Stomach (tissue), 4 donors: ENCODE measurements at regions not wholly inside any gene's neighbourhood (a gene's known extent, or its start where the extent isn't known, plus 50 kb on each side); places are given as distances from the start of the nearest gene placed in this dataset.

Experiments used
- CTCF ChIP-seq, 7 experiments: fragments of 450-650 bp in 4 of 7; fragments of 200-600 bp in 3 of 7; sonication (generic) in 3 of 7; IDR thresholded peaks; one replicate each; pipeline ENCODE4 v1.5.1; 2016 to 2019; ENCODE audit warnings: antibody characterized with exemption in 7 of 7, control low read depth in 2 of 7, mild to moderate bottlenecking in 1 of 7
- POLR2A ChIP-seq, 4 donors: fragments of 450-650 bp; IDR thresholded peaks; one replicate each; pipeline ENCODE4 v1.6.1; 2016; ENCODE audit warnings: antibody characterized with exemption in 4 of 4, control low read depth in 2 of 4, mild to moderate bottlenecking in 1 of 4, moderate library complexity in 1 of 4
- POLR2AphosphoS5 ChIP-seq, 3 donors: sonication (generic); formaldehyde crosslinking; IDR thresholded peaks; one replicate each; pipeline ENCODE4 v1.6.1; 2016; ENCODE audit warnings: antibody characterized with exemption in 3 of 3

DNA sequence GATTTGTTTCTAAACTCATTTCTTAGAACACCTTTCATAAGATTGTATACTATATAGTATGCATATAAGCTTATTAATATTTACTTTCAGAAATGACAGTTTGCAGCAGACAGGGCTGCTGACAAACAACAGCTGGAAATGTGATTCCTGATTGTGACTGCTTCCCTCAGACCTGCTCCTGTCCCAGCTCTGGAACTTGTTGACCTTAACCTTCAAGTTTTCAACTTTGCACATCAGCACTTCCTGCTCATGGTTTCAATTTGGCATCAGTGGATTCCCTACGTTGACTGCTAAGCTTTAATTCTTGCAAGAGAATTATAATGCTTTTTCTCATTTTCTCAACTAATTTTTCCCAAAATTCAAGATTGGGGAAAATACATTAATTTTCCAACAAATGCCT is 459.2 kb upstream of the ACVR2A start:
- TF ChIP-seq CTCF (IDR thresholded peaks at IDR 0.05), result no peak
- no peak for TF ChIP-seq POLR2AphosphoS5 (IDR thresholded peaks at IDR 0.05)
- no peak for TF ChIP-seq POLR2A (IDR thresholded peaks at IDR 0.05)
